SK-N-SH (cell line): ENCODE measurements at regions not wholly inside any gene's neighbourhood (a gene's known extent, or its start where the extent isn't known, plus 50 kb on each side); places are given as distances from the start of the nearest gene placed in this dataset.

Experiments used
- CTCF ChIA-PET: fragments of 300-600, 350-600 bp; formaldehyde crosslinking; extraction: SDS; loops from one replicate; lab custom pipeline; 2021; lab: Yijun Ruan, JAX
- POLR2A ChIA-PET: fragments of 350-600 bp; sonication (Branson Sonifier 250); formaldehyde crosslinking; extraction: SDS; loops from one replicate; lab custom pipeline; 2020; ENCODE audit warnings: antibody characterized with exemption, inconsistent platforms; lab: Yijun Ruan, JAX
- DNase-seq: peaks from one replicate; pipeline ENCODE4 v3.0.0; 2012
- H2AFZ ChIP-seq: fragments of 200-600 bp; sonication (generic); 2 replicates; pipeline ENCODE4 v1.8.1; 2016; ENCODE audit warnings: antibody characterized with exemption, mild to moderate bottlenecking, low read depth
- H3F3A ChIP-seq: fragments of 200-600 bp; sonication (generic); replicated peaks from 2 replicates; pipeline ENCODE3; 2016; ENCODE audit warnings: antibody characterized with exemption, mild to moderate bottlenecking; ENCODE audit not compliant: insufficient read depth
- H3K27ac ChIP-seq, 2 experiments: fragments of 200-500 bp in 1 of 2; fragments of 200-600 bp in 1 of 2; sonication (Bioruptor generic) in 1 of 2; sonication (generic), shearing (Covaris generic) in 1 of 2; 2 replicates each; pipeline versions ENCODE4 v1.5.1 to v1.6.1; 2014 to 2016; ENCODE audit warnings: low read depth in 2 of 2, inconsistent platforms in 1 of 2, low read length in 1 of 2, mild to moderate bottlenecking in 1 of 2, mixed read lengths in 1 of 2
- H3K27me3 ChIP-seq: fragments of 200-600 bp; sonication (generic), shearing (Covaris generic); 2 replicates; pipeline ENCODE4 v1.6.1; 2016; ENCODE audit warnings: mixed run types; ENCODE audit not compliant: insufficient read depth
- H3K36me3 ChIP-seq, 2 experiments: fragments of 200-500 bp in 1 of 2; fragments of 200-600 bp in 1 of 2; sonication (Bioruptor generic) in 1 of 2; sonication (generic) in 1 of 2; replicated peaks in 1 of 2; 2 replicates each; pipeline versions ENCODE3 to v1.5.1; 2014 to 2016; ENCODE audit warnings: low read length in 1 of 2, mild to moderate bottlenecking in 1 of 2; ENCODE audit not compliant: insufficient read depth in 2 of 2, control insufficient read depth in 1 of 2
- H3K4me1 ChIP-seq, 2 experiments: fragments of 200-500 bp in 1 of 2; fragments of 200-600 bp in 1 of 2; sonication (Bioruptor generic) in 1 of 2; sonication (generic), shearing (Covaris generic) in 1 of 2; 2 replicates each; pipeline versions ENCODE4 v1.5.1 to v1.6.1; 2014 to 2016; ENCODE audit warnings: low read depth in 1 of 2, low read length in 1 of 2, mixed run types in 1 of 2; ENCODE audit not compliant: insufficient read depth in 2 of 2, control insufficient read depth in 1 of 2
- H3K4me2 ChIP-seq: fragments of 200-600 bp; sonication (generic), shearing (Covaris generic); 2 replicates; pipeline ENCODE4 v1.6.1; 2017; ENCODE audit warnings: mixed run types
- H3K4me3 ChIP-seq, 2 experiments: fragments of 200-500 bp in 1 of 2; fragments of 200-600 bp in 1 of 2; sonication (Bioruptor generic) in 1 of 2; sonication (generic), shearing (Covaris generic) in 1 of 2; 2 replicates each; pipeline versions ENCODE4 v1.5.1 to v1.8.1; 2014 to 2016; ENCODE audit warnings: low read depth in 2 of 2, inconsistent platforms in 1 of 2, low read length in 1 of 2, mild to moderate bottlenecking in 1 of 2, mixed read lengths in 1 of 2, moderate library complexity in 1 of 2
- H3K79me2 ChIP-seq: fragments of 200-600 bp; sonication (generic); 2 replicates; pipeline ENCODE4 v1.8.1; 2017; ENCODE audit warnings: mild to moderate bottlenecking; ENCODE audit not compliant: insufficient read depth
- H3K9ac ChIP-seq: fragments of 200-600 bp; sonication (generic); 2 replicates; pipeline ENCODE4 v1.6.1; 2017; ENCODE audit warnings: mixed run types
- H3K9me2 ChIP-seq: fragments of 200-600 bp; sonication (generic); 2 replicates; pipeline ENCODE4 v1.6.1; 2017; ENCODE audit warnings: mixed run types
- H3K9me3 ChIP-seq: fragments of 200-600 bp; sonication (generic); 2 replicates; pipeline ENCODE4 v1.6.1; 2017; ENCODE audit warnings: mixed run types, mild to moderate bottlenecking, moderate library complexity
- H4K20me1 ChIP-seq: fragments of 200-600 bp; sonication (generic); 2 replicates; pipeline ENCODE4 v1.6.1; 2017; ENCODE audit warnings: mild to moderate bottlenecking, mixed run types; ENCODE audit not compliant: insufficient read depth
- CHD2 ChIP-seq: fragments of 150-350 bp; IDR thresholded peaks from 2 replicates; pipeline ENCODE4 v1.6.1; 2018; ENCODE audit warnings: low read length; ENCODE audit not compliant: partially characterized antibody
- ELF1 ChIP-seq: IDR thresholded peaks from 2 replicates; pipeline ENCODE4 v1.4.0; 2012
- FOSL2 ChIP-seq: IDR thresholded peaks from 2 replicates; pipeline ENCODE4 v1.4.0; 2012; ENCODE audit warnings: low read depth, mild to moderate bottlenecking, moderate library complexity, borderline replicate concordance
- GABPA ChIP-seq: IDR thresholded peaks from 2 replicates; pipeline ENCODE4 v1.4.0; 2012; ENCODE audit warnings: low read depth, mild to moderate bottlenecking
- GATA2 ChIP-seq: sonication (generic); formaldehyde crosslinking; IDR thresholded peaks from 2 replicates; pipeline ENCODE4 v1.5.0; 2020; ENCODE audit warnings: mild to moderate bottlenecking, missing genetic modification reagents
- SMC3 ChIP-seq: IDR thresholded peaks from 2 replicates; pipeline ENCODE4 v1.6.1; 2012; ENCODE audit warnings: low read depth, low read length, improper control_type of control experiment
- TAF1 ChIP-seq: IDR thresholded peaks from 2 replicates; pipeline ENCODE4 v1.6.1; 2012; ENCODE audit warnings: low read depth, mild to moderate bottlenecking, low read length, moderate library complexity, borderline replicate concordance
- TCF12 ChIP-seq: IDR thresholded peaks from 2 replicates; pipeline ENCODE4 v1.4.0; 2012
- YY1 ChIP-seq: IDR thresholded peaks from 2 replicates; pipeline ENCODE4 v1.4.0; 2012; ENCODE audit warnings: low read depth, mild to moderate bottlenecking
- WGBS: methylation state at CpG from one replicate; pipeline ENCODE4 v1.1.6; 2017; ENCODE audit warnings: low lambda C conversion rate; 5-methylcytosine and 5-hydroxymethylcytosine counted together
- TF ChIP-seq, protein P1 (sequence below): fragments of 150-350 bp; IDR thresholded peaks from 2 replicates; pipeline ENCODE4 v1.6.1; 2017; ENCODE audit warnings: antibody characterized with exemption, low read length, low read depth, borderline replicate concordance
- TF ChIP-seq, protein P2 (sequence below): fragments of 150-350 bp; IDR thresholded peaks from 2 replicates; pipeline ENCODE4 v1.6.1; 2016; ENCODE audit warnings: mild to moderate bottlenecking, low read depth, low read length
- TF ChIP-seq, protein P3 (sequence below): IDR thresholded peaks from 2 replicates; pipeline ENCODE4; 2012
- TF ChIP-seq, protein P4 (sequence below): IDR thresholded peaks from 2 replicates; pipeline ENCODE4 v1.4.0; 2012; ENCODE audit warnings: low read depth

DNA sequence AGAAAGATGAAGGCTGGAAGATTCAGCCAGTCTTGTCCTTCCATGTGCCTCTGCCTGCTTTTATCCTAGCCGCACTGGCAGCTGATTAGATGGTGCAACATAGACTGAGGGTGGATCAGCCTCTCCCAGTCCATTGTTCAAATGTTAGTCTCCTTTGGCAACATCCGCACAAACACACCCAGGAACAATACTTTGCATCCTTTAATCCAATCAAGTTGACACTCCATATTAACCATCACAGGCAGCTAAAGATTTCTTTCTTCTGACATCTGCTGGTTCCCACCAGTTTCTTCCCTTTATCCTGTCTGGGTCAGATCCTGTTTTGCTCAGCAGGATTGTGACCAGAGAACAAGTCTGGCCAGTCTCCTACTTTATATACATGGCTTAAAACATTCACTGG lies 276.5 kb upstream of the TYRP1 start:
- Histone ChIP-seq H3K4me1 (no peaks in the 10 kb centered on the region), H3K27ac (no peak overlapping the region), H3K4me3 (no peak overlapping the region), H3K27me3 (no peaks in the 10 kb centered on the region), H3K4me2 (no peak overlapping the region), H2AFZ (no peak overlapping the region), H4K20me1 (no peaks in the 10 kb centered on the region), H3K9me3 (no peaks in the 10 kb centered on the region), H3K36me3 (no peaks in the 10 kb centered on the region), H3K9me2 (no peaks in the 10 kb centered on the region), H3K79me2 (no peaks in the 10 kb centered on the region), H3K9ac (no peak overlapping the region), H3F3A (no peaks in the 10 kb centered on the region)
- no peak for TF ChIP-seq CHD2
- TF ChIP-seq, protein P1, sequence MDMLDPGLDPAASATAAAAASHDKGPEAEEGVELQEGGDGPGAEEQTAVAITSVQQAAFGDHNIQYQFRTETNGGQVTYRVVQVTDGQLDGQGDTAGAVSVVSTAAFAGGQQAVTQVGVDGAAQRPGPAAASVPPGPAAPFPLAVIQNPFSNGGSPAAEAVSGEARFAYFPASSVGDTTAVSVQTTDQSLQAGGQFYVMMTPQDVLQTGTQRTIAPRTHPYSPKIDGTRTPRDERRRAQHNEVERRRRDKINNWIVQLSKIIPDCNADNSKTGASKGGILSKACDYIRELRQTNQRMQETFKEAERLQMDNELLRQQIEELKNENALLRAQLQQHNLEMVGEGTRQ: no peak
- no peak for TF ChIP-seq FOSL2
- CTCF ChIA-PET: no interaction called here
- DNase-seq: no peak
- POLR2A ChIA-PET: no interaction called here
- WGBS: 48% methylated on average over 2 of the region's 2 CpGs

DNA sequence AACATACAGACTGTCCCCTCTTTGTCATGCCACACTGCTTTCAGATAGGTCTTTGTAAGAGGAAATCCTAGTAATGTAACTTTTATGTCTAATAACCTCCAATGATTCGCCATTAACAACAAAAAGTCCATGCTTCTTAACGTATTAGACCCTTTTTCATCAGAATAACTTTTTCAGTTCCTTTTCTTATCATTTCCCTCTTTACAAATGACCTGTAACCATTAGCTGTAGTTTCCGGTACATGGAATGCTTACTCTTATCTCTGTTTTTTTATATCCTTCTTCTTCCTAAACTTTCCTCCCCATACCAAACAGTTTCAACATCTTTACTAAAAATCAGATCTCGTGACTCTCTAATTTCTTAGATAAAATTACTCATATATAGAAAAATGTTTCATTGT lies 268.9 kb upstream of the TYRP1 start:
- H3K4me1 ChIP-seq: no peaks in the 10 kb centered on the region
- no peak overlapping the region for H3K4me3 ChIP-seq
- no peaks in the 10 kb centered on the region for H3K9me3 ChIP-seq
- H3K79me2 ChIP-seq: no peaks in the 10 kb centered on the region
- no peak for DNase-seq
- H3K9ac ChIP-seq: no peak overlapping the region
- no peaks in the 10 kb centered on the region for H3F3A ChIP-seq
- no peak overlapping the region for H3K4me2 ChIP-seq
- H3K27ac ChIP-seq: no peak overlapping the region
- no peaks in the 10 kb centered on the region for H3K27me3 ChIP-seq
- no peak overlapping the region for H2AFZ ChIP-seq
- H3K36me3 ChIP-seq: no peaks in the 10 kb centered on the region
- TF ChIP-seq TCF12: no peak
- TF ChIP-seq GABPA: no peak
- TF ChIP-seq, protein P2, sequence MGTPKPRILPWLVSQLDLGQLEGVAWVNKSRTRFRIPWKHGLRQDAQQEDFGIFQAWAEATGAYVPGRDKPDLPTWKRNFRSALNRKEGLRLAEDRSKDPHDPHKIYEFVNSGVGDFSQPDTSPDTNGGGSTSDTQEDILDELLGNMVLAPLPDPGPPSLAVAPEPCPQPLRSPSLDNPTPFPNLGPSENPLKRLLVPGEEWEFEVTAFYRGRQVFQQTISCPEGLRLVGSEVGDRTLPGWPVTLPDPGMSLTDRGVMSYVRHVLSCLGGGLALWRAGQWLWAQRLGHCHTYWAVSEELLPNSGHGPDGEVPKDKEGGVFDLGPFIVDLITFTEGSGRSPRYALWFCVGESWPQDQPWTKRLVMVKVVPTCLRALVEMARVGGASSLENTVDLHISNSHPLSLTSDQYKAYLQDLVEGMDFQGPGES: no peak
- TF ChIP-seq, protein P3, sequence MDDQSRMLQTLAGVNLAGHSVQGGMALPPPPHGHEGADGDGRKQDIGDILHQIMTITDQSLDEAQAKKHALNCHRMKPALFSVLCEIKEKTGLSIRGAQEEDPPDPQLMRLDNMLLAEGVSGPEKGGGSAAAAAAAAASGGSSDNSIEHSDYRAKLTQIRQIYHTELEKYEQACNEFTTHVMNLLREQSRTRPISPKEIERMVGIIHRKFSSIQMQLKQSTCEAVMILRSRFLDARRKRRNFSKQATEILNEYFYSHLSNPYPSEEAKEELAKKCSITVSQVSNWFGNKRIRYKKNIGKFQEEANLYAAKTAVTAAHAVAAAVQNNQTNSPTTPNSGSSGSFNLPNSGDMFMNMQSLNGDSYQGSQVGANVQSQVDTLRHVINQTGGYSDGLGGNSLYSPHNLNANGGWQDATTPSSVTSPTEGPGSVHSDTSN: no peak
- no peak for TF ChIP-seq ELF1
- TF ChIP-seq YY1: no peak
- TF ChIP-seq, protein P4, sequence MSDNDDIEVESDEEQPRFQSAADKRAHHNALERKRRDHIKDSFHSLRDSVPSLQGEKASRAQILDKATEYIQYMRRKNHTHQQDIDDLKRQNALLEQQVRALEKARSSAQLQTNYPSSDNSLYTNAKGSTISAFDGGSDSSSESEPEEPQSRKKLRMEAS: no peak
- TF ChIP-seq SMC3: no peak
- TF ChIP-seq CHD2: no peak
- no peak for TF ChIP-seq GATA2 (CRISPR knock-in tag)
- TF ChIP-seq TAF1: no peak
- ChIA-PET POLR2A (no interaction called here), CTCF (no interaction called here)
- H4K20me1 ChIP-seq: no peaks in the 10 kb centered on the region
- 9% methylated on average over 4 of the region's 4 CpGs for WGBS
- no peaks in the 10 kb centered on the region for H3K9me2 ChIP-seq
